Loucy (cell line): ENCODE measurements at regions not wholly inside any gene's neighbourhood (a gene's known extent, or its start where the extent isn't known, plus 50 kb on each side); places are given as distances from the start of the nearest gene placed in this dataset.

Experiments used
- H2AFZ ChIP-seq: fragments of 200-600 bp; sonication (generic); 2 replicates; pipeline ENCODE4 v1.6.0; 2016; ENCODE audit warnings: antibody characterized with exemption, mild to moderate bottlenecking, low read length, moderate library complexity
- H3F3A ChIP-seq: fragments of 200-600 bp; 2 replicates; pipeline ENCODE4 v1.6.0; 2016; ENCODE audit warnings: antibody characterized with exemption, low read depth, mild to moderate bottlenecking
- H3K27me3 ChIP-seq: fragments of 200-600 bp; sonication (generic); 2 replicates; pipeline ENCODE4 v1.6.1; 2014; ENCODE audit warnings: low read length, mild to moderate bottlenecking; ENCODE audit not compliant: insufficient read depth, poor library complexity, severe bottlenecking
- H3K36me3 ChIP-seq: fragments of 200-600 bp; sonication (generic); 2 replicates; pipeline ENCODE4 v1.6.1; 2016; ENCODE audit warnings: low read length; ENCODE audit not compliant: insufficient read depth
- H3K4me1 ChIP-seq: fragments of 200-600 bp; sonication (generic); 2 replicates; pipeline ENCODE4 v1.5.1; 2014; ENCODE audit warnings: low read length, mild to moderate bottlenecking; ENCODE audit not compliant: insufficient read depth, poor library complexity, severe bottlenecking
- H3K4me2 ChIP-seq: fragments of 200-600 bp; sonication (generic); 2 replicates; pipeline ENCODE4 v1.6.0; 2014; ENCODE audit warnings: antibody characterized with exemption, low read length, low read depth, mild to moderate bottlenecking; ENCODE audit not compliant: poor library complexity, severe bottlenecking
- H3K4me3 ChIP-seq: fragments of 200-600 bp; sonication (generic); 2 replicates; pipeline ENCODE4 v1.5.1; 2014; ENCODE audit warnings: low read length, mild to moderate bottlenecking, mixed read lengths; ENCODE audit not compliant: poor library complexity, severe bottlenecking
- H3K79me2 ChIP-seq: fragments of 200-600 bp; sonication (generic); 2 replicates; pipeline ENCODE4 v1.6.1; 2014; ENCODE audit warnings: low read length; ENCODE audit not compliant: insufficient read depth
- H3K9ac ChIP-seq: fragments of 200-600 bp; sonication (generic); 2 replicates; pipeline ENCODE4 v1.6.0; 2014; ENCODE audit warnings: mild to moderate bottlenecking, low read depth, low read length, moderate library complexity; ENCODE audit not compliant: poor library complexity, severe bottlenecking
- H3K9me2 ChIP-seq: fragments of 200-600 bp; sonication (generic); replicated peaks from 2 replicates; pipeline ENCODE4 v1.6.1; 2016; ENCODE audit warnings: low read depth, low read length, mixed read lengths
- H3K9me3 ChIP-seq: fragments of 200-600 bp; sonication (generic); 2 replicates; pipeline ENCODE4 v1.6.1; 2014; ENCODE audit warnings: mild to moderate bottlenecking, antibody characterized with exemption, low read length, low read depth; ENCODE audit not compliant: insufficient read depth
- H4K20me1 ChIP-seq: fragments of 200-600 bp; sonication (generic); 2 replicates; pipeline ENCODE4 v1.6.0; 2014; ENCODE audit warnings: antibody characterized with exemption, low read length, mild to moderate bottlenecking; ENCODE audit not compliant: insufficient read depth, poor library complexity, severe bottlenecking
- CTCF ChIP-seq: fragments of 200-600 bp; sonication (generic); conservative IDR thresholded peaks from 2 replicates; pipeline ENCODE4 v1.5.1; 2014; ENCODE audit warnings: mild to moderate bottlenecking, antibody characterized with exemption, low read length
- EZH2phosphoT487 ChIP-seq: fragments of 200-600 bp; IDR thresholded peaks from 2 replicates; pipeline ENCODE4 v1.6.1; 2018; ENCODE audit warnings: antibody characterized with exemption, mild to moderate bottlenecking, moderate library complexity, borderline replicate concordance

DNA sequence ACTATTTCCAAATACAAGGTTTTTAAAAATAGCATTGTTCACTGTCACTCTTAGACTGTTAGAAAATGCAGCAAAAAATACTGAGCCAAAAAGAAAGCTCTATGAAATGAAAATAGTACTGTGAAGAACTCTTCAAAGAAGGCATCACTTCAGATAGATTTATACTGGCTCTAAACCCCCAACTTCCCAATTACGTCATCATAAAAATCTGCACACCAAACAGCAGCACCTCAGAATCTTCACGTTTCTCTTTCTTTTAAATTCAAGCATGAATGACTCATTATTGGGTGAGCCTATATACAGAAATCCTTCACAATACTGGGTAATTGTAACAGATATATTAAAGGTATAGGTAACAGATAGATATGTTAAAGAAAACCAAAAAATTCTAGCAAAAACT lies 208.4 kb upstream of the HTR1E start:
- H2AFZ ChIP-seq: no peak overlapping the region
- H3F3A ChIP-seq: no peaks in the 10 kb centered on the region
- no peaks in the 10 kb centered on the region for H3K4me1 ChIP-seq
- no peaks in the 10 kb centered on the region for H3K27me3 ChIP-seq
- H3K79me2 ChIP-seq: no peaks in the 10 kb centered on the region
- H4K20me1 ChIP-seq: no peaks in the 10 kb centered on the region
- H3K4me2 ChIP-seq: no peak overlapping the region
- no peak overlapping the region for H3K9ac ChIP-seq
- TF ChIP-seq CTCF: no peak
- TF ChIP-seq EZH2phosphoT487: no peak
- H3K9me2 ChIP-seq: no peaks in the 10 kb centered on the region
- H3K9me3 ChIP-seq: no peaks in the 10 kb centered on the region
- H3K36me3 ChIP-seq: no peaks in the 10 kb centered on the region
- H3K4me3 ChIP-seq: no peak overlapping the region

DNA sequence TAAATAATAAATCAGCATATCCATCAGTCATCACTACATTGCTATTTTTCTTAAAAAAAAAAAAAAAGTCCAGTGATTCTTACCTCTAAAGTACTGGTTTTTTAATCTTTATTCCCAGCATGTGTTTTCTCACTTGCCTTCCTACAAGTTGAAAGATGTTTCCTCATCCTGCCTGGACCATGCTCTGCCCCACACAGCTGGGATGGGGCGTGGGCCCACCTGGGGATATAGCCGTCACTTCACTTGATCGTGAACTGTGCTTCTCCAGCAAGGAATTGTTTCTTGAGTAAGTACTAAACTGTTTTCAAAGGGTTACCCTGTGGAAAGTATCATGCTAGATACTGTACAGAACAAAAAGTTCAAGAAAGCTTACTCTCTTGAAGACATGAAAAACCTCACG lies 212.6 kb upstream of the HTR1E start:
- Histone ChIP-seq H3K9me2 (no peaks in the 10 kb centered on the region), H2AFZ (no peak overlapping the region), H3F3A (no peaks in the 10 kb centered on the region), H3K79me2 (no peaks in the 10 kb centered on the region), H3K36me3 (no peaks in the 10 kb centered on the region), H3K4me3 (no peak overlapping the region), H3K27me3 (no peaks in the 10 kb centered on the region), H3K4me2 (no peak overlapping the region), H3K4me1 (no peaks in the 10 kb centered on the region), H4K20me1 (no peaks in the 10 kb centered on the region), H3K9me3 (no peaks in the 10 kb centered on the region; the same call in 1 of the 2 replicates), H3K9ac (no peak overlapping the region)
- TF ChIP-seq EZH2phosphoT487: no peak
- no peak for TF ChIP-seq CTCF

- TF ChIP-seq EZH2phosphoT487 (no peak), CTCF (no peak)
- H3K36me3 ChIP-seq: no peaks in the 10 kb centered on the region
Observed at GRCh38 chr6:86723729-86724128, 213.6 kb upstream of the HTR1E start.

More at GRCh38 chr6:86723729-86724128, 213.6 kb upstream of the HTR1E start:
- Histone ChIP-seq H4K20me1 (no peaks in the 10 kb centered on the region), H2AFZ (no peak overlapping the region), H3K4me2 (no peak overlapping the region), H3K9ac (no peak overlapping the region), H3K79me2 (no peaks in the 10 kb centered on the region), H3K4me3 (no peak overlapping the region), H3K4me1 (no peaks in the 10 kb centered on the region), H3K9me3 (no peaks in the 10 kb centered on the region; the same call in 1 of the 2 replicates), H3K27me3 (no peaks in the 10 kb centered on the region), H3F3A (no peaks in the 10 kb centered on the region), H3K9me2 (no peaks in the 10 kb centered on the region)
